GM12878 (cell line): ENCODE measurements at regions not wholly inside any gene's neighbourhood (a gene's known extent, or its start where the extent isn't known, plus 50 kb on each side); places are given as distances from the start of the nearest gene placed in this dataset.

Experiments
- NBN ChIP-seq: fragments of 450-650 bp; IDR thresholded peaks from 2 replicates; pipeline ENCODE4 v1.6.1; 2016
- RFX5 ChIP-seq: IDR thresholded peaks from 2 replicates; pipeline ENCODE4 v1.6.1; 2011; ENCODE audit warnings: low read depth, low read length, improper control_type of control experiment
- SMARCA5 ChIP-seq: fragments of 450-650 bp; IDR thresholded peaks from 2 replicates; pipeline ENCODE4 v1.6.1; 2017; ENCODE audit warnings: mild to moderate bottlenecking
- SPI1 ChIP-seq: IDR thresholded peaks from 2 replicates; pipeline ENCODE4 v1.6.1; 2011; ENCODE audit warnings: low read depth, mild to moderate bottlenecking, low read length, moderate library complexity, borderline replicate concordance; ENCODE audit not compliant: insufficient read depth
- SUZ12 ChIP-seq: fragments of 200-600 bp; sonication (generic); IDR thresholded peaks from one replicate; pipeline ENCODE4 v1.6.1; 2018; ENCODE audit warnings: antibody characterized with exemption, mild to moderate bottlenecking; ENCODE audit not compliant: unreplicated experiment
- TF ChIP-seq, protein P1 (sequence below), 3 experiments: IDR thresholded peaks in 2 of 3; conservative IDR thresholded peaks in 1 of 3; 2 replicates each; pipeline ENCODE4 v1.5.1; 2011; ENCODE audit warnings: low read depth in 3 of 3, low read length in 3 of 3, mild to moderate bottlenecking in 3 of 3, control low read depth in 2 of 3, moderate library complexity in 2 of 3, inconsistent platforms in 1 of 3, mixed read lengths in 1 of 3; ENCODE audit not compliant: control insufficient read depth in 2 of 3, insufficient read depth in 1 of 3; ENCODE audit errors: extremely low read depth in 1 of 3
- TF ChIP-seq, protein P2 (sequence below): fragments of 450-650 bp; IDR thresholded peaks from 2 replicates; pipeline ENCODE4 v1.6.1; 2016; ENCODE audit warnings: mild to moderate bottlenecking, moderate library complexity, borderline replicate concordance

DNA sequence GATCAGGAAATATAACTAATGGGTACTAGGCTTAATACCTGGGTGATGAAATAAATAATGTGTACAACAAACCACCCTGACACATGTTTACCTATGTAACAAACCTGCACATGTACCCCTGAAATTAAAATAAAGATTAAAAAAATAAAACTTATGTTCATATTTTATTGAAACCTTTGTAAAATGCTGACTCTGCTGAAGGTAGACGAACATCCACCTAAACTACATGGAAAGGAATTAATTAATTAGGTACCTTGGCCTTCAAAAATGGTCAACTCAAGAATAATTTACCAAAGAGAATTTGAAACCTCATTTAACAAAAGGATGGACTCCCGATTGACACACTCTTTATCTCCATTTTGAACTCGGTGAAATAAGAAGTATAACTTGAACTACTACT is 152.3 kb upstream of the OR13F1 start:
- TF ChIP-seq SPI1: no peak
- no peak for TF ChIP-seq SMARCA5
- no peak for TF ChIP-seq SUZ12
- TF ChIP-seq, protein P1, sequence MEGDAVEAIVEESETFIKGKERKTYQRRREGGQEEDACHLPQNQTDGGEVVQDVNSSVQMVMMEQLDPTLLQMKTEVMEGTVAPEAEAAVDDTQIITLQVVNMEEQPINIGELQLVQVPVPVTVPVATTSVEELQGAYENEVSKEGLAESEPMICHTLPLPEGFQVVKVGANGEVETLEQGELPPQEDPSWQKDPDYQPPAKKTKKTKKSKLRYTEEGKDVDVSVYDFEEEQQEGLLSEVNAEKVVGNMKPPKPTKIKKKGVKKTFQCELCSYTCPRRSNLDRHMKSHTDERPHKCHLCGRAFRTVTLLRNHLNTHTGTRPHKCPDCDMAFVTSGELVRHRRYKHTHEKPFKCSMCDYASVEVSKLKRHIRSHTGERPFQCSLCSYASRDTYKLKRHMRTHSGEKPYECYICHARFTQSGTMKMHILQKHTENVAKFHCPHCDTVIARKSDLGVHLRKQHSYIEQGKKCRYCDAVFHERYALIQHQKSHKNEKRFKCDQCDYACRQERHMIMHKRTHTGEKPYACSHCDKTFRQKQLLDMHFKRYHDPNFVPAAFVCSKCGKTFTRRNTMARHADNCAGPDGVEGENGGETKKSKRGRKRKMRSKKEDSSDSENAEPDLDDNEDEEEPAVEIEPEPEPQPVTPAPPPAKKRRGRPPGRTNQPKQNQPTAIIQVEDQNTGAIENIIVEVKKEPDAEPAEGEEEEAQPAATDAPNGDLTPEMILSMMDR (IDR thresholded peaks at IDR 0.05 in 2 of 3, conservative IDR thresholded peaks at IDR 0.05 in 1 of 3; ENCODE audit: control insufficient read depth in 2 of 3, extremely low read depth in 1 of 3, insufficient read depth in 1 of 3, low read depth in 3 of 3, low read length in 3 of 3): no peak
- TF ChIP-seq, protein P2, sequence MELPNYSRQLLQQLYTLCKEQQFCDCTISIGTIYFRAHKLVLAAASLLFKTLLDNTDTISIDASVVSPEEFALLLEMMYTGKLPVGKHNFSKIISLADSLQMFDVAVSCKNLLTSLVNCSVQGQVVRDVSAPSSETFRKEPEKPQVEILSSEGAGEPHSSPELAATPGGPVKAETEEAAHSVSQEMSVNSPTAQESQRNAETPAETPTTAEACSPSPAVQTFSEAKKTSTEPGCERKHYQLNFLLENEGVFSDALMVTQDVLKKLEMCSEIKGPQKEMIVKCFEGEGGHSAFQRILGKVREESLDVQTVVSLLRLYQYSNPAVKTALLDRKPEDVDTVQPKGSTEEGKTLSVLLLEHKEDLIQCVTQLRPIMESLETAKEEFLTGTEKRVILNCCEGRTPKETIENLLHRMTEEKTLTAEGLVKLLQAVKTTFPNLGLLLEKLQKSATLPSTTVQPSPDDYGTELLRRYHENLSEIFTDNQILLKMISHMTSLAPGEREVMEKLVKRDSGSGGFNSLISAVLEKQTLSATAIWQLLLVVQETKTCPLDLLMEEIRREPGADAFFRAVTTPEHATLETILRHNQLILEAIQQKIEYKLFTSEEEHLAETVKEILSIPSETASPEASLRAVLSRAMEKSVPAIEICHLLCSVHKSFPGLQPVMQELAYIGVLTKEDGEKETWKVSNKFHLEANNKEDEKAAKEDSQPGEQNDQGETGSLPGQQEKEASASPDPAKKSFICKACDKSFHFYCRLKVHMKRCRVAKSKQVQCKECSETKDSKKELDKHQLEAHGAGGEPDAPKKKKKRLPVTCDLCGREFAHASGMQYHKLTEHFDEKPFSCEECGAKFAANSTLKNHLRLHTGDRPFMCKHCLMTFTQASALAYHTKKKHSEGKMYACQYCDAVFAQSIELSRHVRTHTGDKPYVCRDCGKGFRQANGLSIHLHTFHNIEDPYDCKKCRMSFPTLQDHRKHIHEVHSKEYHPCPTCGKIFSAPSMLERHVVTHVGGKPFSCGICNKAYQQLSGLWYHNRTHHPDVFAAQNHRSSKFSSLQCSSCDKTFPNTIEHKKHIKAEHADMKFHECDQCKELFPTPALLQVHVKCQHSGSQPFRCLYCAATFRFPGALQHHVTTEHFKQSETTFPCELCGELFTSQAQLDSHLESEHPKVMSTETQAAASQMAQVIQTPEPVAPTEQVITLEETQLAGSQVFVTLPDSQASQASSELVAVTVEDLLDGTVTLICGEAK: no peak
- TF ChIP-seq RFX5: no peak
- TF ChIP-seq NBN: no peak
